HepG2 (cell line): ENCODE measurements at regions not wholly inside any gene's neighbourhood (a gene's known extent, or its start where the extent isn't known, plus 50 kb on each side); places are given as distances from the start of the nearest gene placed in this dataset.
A peak's percentile ranks its signal among the peaks of the same experiment; 100 is the strongest.
"Not testable (repeated sequence)": the region's sequence is repeated elsewhere in the genome, so short reads cannot be mapped to it uniquely, and the experiment has no call there.

Experiments used
- ATAC-seq: fragments of 200-7000 bp; cut with Tn5 transposase; 3 replicates; pipeline ENCODE4 v1.9.1; 2020; ENCODE audit warnings: mild to moderate bottlenecking, moderate library complexity
- BruUV-seq: library from RNA; stranded (reverse); fragments of 400-500 nt; replicated peaks from 2 replicates; lab custom pipeline; 2021; lab: Mats Ljungman, UMichigan
- CTCF ChIA-PET: fragments of 300-600 bp; formaldehyde crosslinking; extraction: SDS; loops from one replicate; lab custom pipeline; 2021; ENCODE audit warnings: low total read pairs, inconsistent platforms, low intra/inter-chr PET ratio; lab: Yijun Ruan, JAX
- POLR2A ChIA-PET: fragments of 350-600 bp; sonication (Branson Sonifier 250); formaldehyde crosslinking; loops from one replicate; lab custom pipeline; 2020; ENCODE audit warnings: antibody characterized with exemption, inconsistent platforms; lab: Yijun Ruan, JAX
- DNase-seq: peaks from one replicate; pipeline ENCODE4 v3.0.0-alpha.2; 2015; ENCODE audit warnings: low spot score
- FAIRE-seq: peaks from 3 replicates; lab custom pipeline; 2011; peaks lifted over from hg19 to GRCh38; lab: Jason Lieb, UNC
- H2AFZ ChIP-seq: one replicate; pipeline ENCODE4 v1.6.1; 2011; ENCODE audit warnings: low read length, inconsistent platforms
- H3K27ac ChIP-seq: fragments of 300-600 bp; 3 replicates; pipeline ENCODE4 v1.8.0; 2011; ENCODE audit warnings: mixed run types, mild to moderate bottlenecking, mixed read lengths, low read length, inconsistent platforms; ENCODE audit not compliant: insufficient read depth; ENCODE audit errors: extremely low read length
- H3K27me3 ChIP-seq, 2 experiments: fragments of 200-600 bp in 1 of 2; 2 replicates in 1 of 2; 3 replicates in 1 of 2; pipeline versions ENCODE4 v1.6.0 to v1.8.0; 2011; ENCODE audit warnings: low read length in 2 of 2, mild to moderate bottlenecking in 2 of 2, moderate library complexity in 2 of 2, inconsistent platforms in 1 of 2; ENCODE audit not compliant: insufficient read depth in 2 of 2, control insufficient read depth in 1 of 2
- H3K36me3 ChIP-seq, 2 experiments: fragments of 200-600 bp in 1 of 2; replicated peaks in 1 of 2; 2 replicates in 1 of 2; 3 replicates in 1 of 2; pipeline versions ENCODE4 v1.5.1 to v1.8.0; 2011; ENCODE audit warnings: low read length in 2 of 2, inconsistent platforms in 1 of 2; ENCODE audit not compliant: insufficient read depth in 2 of 2, control insufficient read depth in 1 of 2
- H3K4me1 ChIP-seq: 2 replicates; pipeline ENCODE4 v1.5.1; 2012; ENCODE audit warnings: low read length, inconsistent platforms; ENCODE audit not compliant: insufficient read depth
- H3K4me2 ChIP-seq: 2 replicates; pipeline ENCODE4 v1.6.0; 2011; ENCODE audit warnings: low read depth, low read length, inconsistent platforms
- H3K4me3 ChIP-seq, 3 experiments: fragments of 200-600 bp in 1 of 3; sonication (generic), shearing (Covaris generic) in 1 of 3; replicated peaks in 1 of 3; 2 replicates each; pipeline ENCODE4 v1.5.1; 2011 to 2016; ENCODE audit warnings: low read length in 3 of 3, inconsistent platforms in 2 of 3, low read depth in 2 of 3, mild to moderate bottlenecking in 2 of 3, control low read depth in 1 of 3, mixed read lengths in 1 of 3; ENCODE audit not compliant: insufficient read depth in 1 of 3
- H3K79me2 ChIP-seq: one replicate; pipeline ENCODE4 v1.6.1; 2011; ENCODE audit warnings: low read length, inconsistent platforms; ENCODE audit not compliant: insufficient read depth
- H3K9ac ChIP-seq: 2 replicates; pipeline ENCODE4 v1.6.0; 2011; ENCODE audit warnings: mild to moderate bottlenecking, low read depth, low read length, inconsistent platforms; ENCODE audit not compliant: insufficient read depth
- H3K9me3 ChIP-seq: 2 replicates; pipeline ENCODE4 v1.5.1; 2012; ENCODE audit warnings: mild to moderate bottlenecking, low read length
- H4K20me1 ChIP-seq: 2 replicates; pipeline ENCODE4 v1.6.0; 2011; ENCODE audit warnings: inconsistent platforms, mild to moderate bottlenecking, low read length, moderate library complexity; ENCODE audit not compliant: insufficient read depth
- RAD51 ChIP-seq: fragments of 450-650 bp; IDR thresholded peaks from 2 replicates; pipeline ENCODE4 v1.6.1; 2016; ENCODE audit warnings: borderline replicate concordance
- RNF219 ChIP-seq: sonication (generic); formaldehyde crosslinking; IDR thresholded peaks from 2 replicates; pipeline ENCODE4 v1.5.0; 2020; ENCODE audit warnings: mild to moderate bottlenecking, missing genetic modification reagents
- WGBS: methylation state at CpG from one replicate; pipeline ENCODE4 v1.1.6; 2017; ENCODE audit warnings: low lambda C conversion rate; 5-methylcytosine and 5-hydroxymethylcytosine counted together
- in situ Hi-C: cut with HindIII; loops from 2 replicates; pipeline ENCODE4 v1.10.0; 2017; ENCODE audit warnings: low pct_unique_long_range_greater_than_20kb; ENCODE audit not compliant: extremely low pct_ligation_motif_present
- intact Hi-C: fragments of 100-400 bp; cut with micrococcal nuclease; formaldehyde crosslinking; loops from one replicate; pipeline ENCODE4 v1.10.0; 2022; ENCODE audit not compliant: unreplicated experiment

- Histone ChIP-seq H4K20me1 (no peaks in the 10 kb centered on the region), H3K4me2 (no peak overlapping the region), H2AFZ (no peak overlapping the region), H3K27me3 (no peaks in the 10 kb centered on the region), H3K36me3 (no peaks in the 10 kb centered on the region), H3K79me2 (no peaks in the 10 kb centered on the region), H3K9ac (no peak overlapping the region), H3K4me1 (no peaks in the 10 kb centered on the region), H3K4me3 (no peak overlapping the region), H3K27ac (no peak overlapping the region), H3K9me3 (peaks cover 90% of the 10 kb centered on the region)
- ATAC-seq: no peak
- FAIRE-seq: no peak
- BruUV-seq: no TSS peak
- ChIA-PET CTCF (no interaction called here), POLR2A (no interaction called here)
- WGBS: 3% methylated on average over 6 of the region's 6 CpGs
- intact Hi-C loops: no loop called here
- TF ChIP-seq RAD51 (peak; percentile 77), RNF219 (CRISPR knock-in tag) (no peak)
- no peak for DNase-seq
- in situ Hi-C loops: no loop called here
Measured at GRCh38 chr5:13201022-13201421, 743.5 kb downstream of the DNAH5 start.

DNA sequence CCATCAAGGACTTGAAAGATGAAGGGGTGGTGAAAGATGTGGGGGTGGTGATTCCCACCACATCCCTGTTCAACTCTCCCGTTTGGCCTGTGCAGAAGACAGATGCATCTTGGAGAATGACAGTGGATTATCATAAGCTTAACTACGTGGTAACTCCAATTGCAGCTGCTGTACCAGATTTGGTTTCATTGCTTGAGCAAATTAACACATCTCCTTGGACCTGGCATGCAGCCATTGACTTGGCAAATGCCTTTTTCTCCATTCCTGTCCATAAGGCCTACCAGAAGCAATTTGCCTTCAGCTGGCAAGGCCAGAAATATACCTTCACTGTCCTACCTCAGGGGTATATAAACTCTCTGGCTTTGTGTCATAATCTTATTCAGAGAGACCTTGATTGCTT lies 746.3 kb downstream of the DNAH5 start:
- H3K9ac ChIP-seq, H3K4me3 ChIP-seq, CTCF ChIA-PET, BruUV-seq, ATAC-seq, intact Hi-C loops, H3K79me2 ChIP-seq, in situ Hi-C loops, H4K20me1 ChIP-seq, H2AFZ ChIP-seq, H3K27me3 ChIP-seq, DNase-seq, H3K36me3 ChIP-seq, H3K27ac ChIP-seq, H3K4me1 ChIP-seq, POLR2A ChIA-PET, H3K4me2 ChIP-seq, FAIRE-seq: not testable (repeated sequence)
- 8% methylated on average over 2 of the region's 2 CpGs for WGBS
- peaks cover 81% of the 10 kb centered on the region for H3K9me3 ChIP-seq
